Chondrocyte (in vitro differentiated cells): ENCODE measurements at regions not wholly inside any gene's neighbourhood (a gene's known extent, or its start where the extent isn't known, plus 50 kb on each side); places are given as distances from the start of the nearest gene placed in this dataset.

ENCODE experiments used
- DNase-seq: peaks from one replicate; pipeline ENCODE4 v3.0.0; 2021; ENCODE audit warnings: mixed read lengths, low spot score
- H3K27ac Mint-ChIP-seq: one replicate; pipeline ENCODE4 v1.8.0; 2021; ENCODE audit warnings: mild to moderate bottlenecking, moderate library complexity, mixed read lengths; ENCODE audit not compliant: unreplicated experiment
- H3K27me3 Mint-ChIP-seq: 2 replicates; pipeline ENCODE4 v1.8.0; 2021; ENCODE audit warnings: low read depth, mixed read lengths
- H3K36me3 Mint-ChIP-seq: 2 replicates; pipeline ENCODE4 v1.8.0; 2021; ENCODE audit warnings: low read depth, mixed read lengths
- H3K4me1 Mint-ChIP-seq: 2 replicates; pipeline ENCODE4 v1.8.0; 2021; ENCODE audit warnings: low read depth, mild to moderate bottlenecking, mixed read lengths
- H3K4me3 Mint-ChIP-seq: one replicate; pipeline ENCODE4 v1.8.0; 2021; ENCODE audit warnings: mild to moderate bottlenecking, moderate library complexity, mixed read lengths; ENCODE audit not compliant: unreplicated experiment
- H3K9me3 Mint-ChIP-seq: 2 replicates; pipeline ENCODE4 v1.8.0; 2021; ENCODE audit warnings: low read depth, mixed read lengths
- CTCF ChIP-seq: fragments of 200-600 bp; sonication (generic); IDR thresholded peaks from 2 replicates; pipeline ENCODE4 v1.5.0; 2021; ENCODE audit warnings: antibody characterized with exemption, mild to moderate bottlenecking, moderate library complexity

- H3K4me1 Mint-ChIP-seq: no peaks in the 10 kb centered on the region
- no peak for DNase-seq
- TF ChIP-seq CTCF: no peak
These were observed 895.4 kb downstream of the EPHA4 start for GRCh38 chr2:220676695-220677094.

GRCh38 chr2:220678943-220679342, 893.2 kb downstream of the EPHA4 start:
- H3K9me3 Mint-ChIP-seq: no peaks in the 10 kb centered on the region
- H3K4me3 Mint-ChIP-seq: no peak overlapping the region
- H3K36me3 Mint-ChIP-seq: no peaks in the 10 kb centered on the region
- H3K27me3 Mint-ChIP-seq: no peaks in the 10 kb centered on the region
- H3K27ac Mint-ChIP-seq: no peak overlapping the region
- no peaks in the 10 kb centered on the region for H3K4me1 Mint-ChIP-seq
- DNase-seq: no peak
- TF ChIP-seq CTCF: no peak

More at GRCh38 chr2:220676695-220677094, 895.4 kb downstream of the EPHA4 start:
- H3K36me3 Mint-ChIP-seq: no peaks in the 10 kb centered on the region
- H3K27ac Mint-ChIP-seq: no peak overlapping the region
- H3K9me3 Mint-ChIP-seq: no peaks in the 10 kb centered on the region
- H3K4me3 Mint-ChIP-seq: no peak overlapping the region
- no peaks in the 10 kb centered on the region for H3K27me3 Mint-ChIP-seq

GRCh38 chr2:220682616-220683015, 889.5 kb downstream of the EPHA4 start:
- Mint-ChIP-seq H3K27ac (no peak overlapping the region), H3K4me3 (no peak overlapping the region), H3K36me3 (no peaks in the 10 kb centered on the region), H3K27me3 (no peaks in the 10 kb centered on the region), H3K4me1 (peaks cover 4% of the 10 kb centered on the region), H3K9me3 (no peaks in the 10 kb centered on the region)
- DNase-seq: no peak
- no peak for TF ChIP-seq CTCF

- Mint-ChIP-seq H3K9me3 (no peaks in the 10 kb centered on the region), H3K4me1 (peaks cover 4% of the 10 kb centered on the region), H3K4me3 (no peak overlapping the region), H3K27me3 (no peaks in the 10 kb centered on the region), H3K36me3 (no peaks in the 10 kb centered on the region), H3K27ac (no peak overlapping the region)
- DNase-seq: no peak
- no peak for TF ChIP-seq CTCF
These were observed 888.0 kb downstream of the EPHA4 start for GRCh38 chr2:220684099-220684498.

- Mint-ChIP-seq H3K4me1 (peaks cover 4% of the 10 kb centered on the region), H3K36me3 (no peaks in the 10 kb centered on the region), H3K27me3 (no peaks in the 10 kb centered on the region), H3K27ac (no peak overlapping the region), H3K9me3 (peaks cover 3% of the 10 kb centered on the region), H3K4me3 (no peak overlapping the region)
- peak; percentile 68 for DNase-seq
- peak; percentile 94 for TF ChIP-seq CTCF
These were observed 884.8 kb downstream of the EPHA4 start for GRCh38 chr2:220687231-220687843.
